ENCODE measurements at regions not wholly inside any gene's neighbourhood (a gene's known extent, or its start where the extent isn't known, plus 50 kb on each side); places are given as distances from the start of the nearest gene placed in this dataset.

DNA sequence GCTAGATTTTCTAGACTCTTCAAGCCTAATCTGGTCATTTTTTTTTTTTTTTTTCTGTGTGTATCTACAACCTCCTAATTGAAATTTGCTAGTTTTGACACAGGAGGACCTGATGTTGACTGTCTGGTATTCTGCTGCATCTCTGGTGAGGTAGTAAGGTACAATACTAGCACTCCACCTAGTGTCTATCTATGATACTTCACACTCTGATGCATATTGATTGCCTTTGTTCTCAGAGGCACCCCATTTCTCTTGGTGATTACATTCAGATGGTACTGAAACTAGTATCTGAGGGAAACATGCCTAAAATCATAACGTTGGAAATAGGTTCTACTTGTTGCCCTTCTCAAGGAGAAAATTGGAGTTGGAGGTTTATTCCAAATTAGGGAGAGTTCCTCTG, 930.5 kb upstream of the NOVA1 start:
- Histone ChIP-seq H3K4me3 (ENCODE audit: low read depth in 1 of 3, low read length in 3 of 3) (no peak overlapping the region), H3K27me3 (ENCODE audit: control insufficient read depth in 3 of 3, insufficient read depth in 3 of 3, low read length in 3 of 3) (no peaks in the 10 kb centered on the region), H3K9me3 (ENCODE audit: control insufficient read depth in 2 of 2, insufficient read depth in 1 of 2, low read depth in 1 of 2, low read length in 1 of 2) (no peaks in the 10 kb centered on the region), H3K36me3 (ENCODE audit: control insufficient read depth in 3 of 3, insufficient read depth in 2 of 3, low read depth in 1 of 3, low read length in 3 of 3) (no peaks in the 10 kb centered on the region), H3K27ac (ENCODE audit: low read depth in 1 of 3, low read length in 2 of 3) (no peak overlapping the region), H3K4me1 (ENCODE audit: control insufficient read depth in 3 of 3, insufficient read depth in 2 of 3, low read depth in 1 of 3, low read length in 2 of 3) (no peaks in the 10 kb centered on the region)
- FAIRE-seq (no peak), DNase-seq (peak; percentile 16 to 43)
- WGBS, 3 donors: 0 to 10% (median 9%) methylated on average over 1 of the region's 1 CpG

DNA sequence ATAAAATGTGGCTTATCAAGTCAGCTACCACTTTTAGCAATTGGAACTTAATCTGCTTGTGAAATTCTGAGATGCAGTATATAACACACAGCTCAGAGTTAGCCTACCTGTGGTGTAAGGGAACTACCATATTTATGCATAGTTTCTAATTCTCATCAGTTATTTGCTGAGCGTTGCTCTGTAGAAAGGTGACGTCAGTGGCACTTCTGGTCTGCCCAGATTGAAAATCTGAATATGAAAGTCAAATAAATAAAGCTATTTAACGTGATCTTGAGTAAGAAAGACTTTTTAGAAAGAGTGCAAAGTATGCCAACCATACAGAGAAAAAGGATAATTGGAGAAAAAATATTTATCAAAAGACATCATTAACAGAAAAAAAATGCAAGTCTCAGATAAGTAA, 938.9 kb upstream of the NOVA1 start:
- Histone ChIP-seq H3K4me3 (ENCODE audit: low read depth in 1 of 3, low read length in 3 of 3) (no peak overlapping the region), H3K27me3 (ENCODE audit: control insufficient read depth in 3 of 3, insufficient read depth in 3 of 3, low read length in 3 of 3) (no peaks in the 10 kb centered on the region), H3K36me3 (ENCODE audit: control insufficient read depth in 3 of 3, insufficient read depth in 2 of 3, low read depth in 1 of 3, low read length in 3 of 3) (no peaks in the 10 kb centered on the region), H3K27ac (ENCODE audit: low read depth in 1 of 3, low read length in 2 of 3) (no peak overlapping the region), H3K4me1 (ENCODE audit: control insufficient read depth in 3 of 3, insufficient read depth in 2 of 3, low read depth in 1 of 3, low read length in 2 of 3) (no peaks in the 10 kb centered on the region), H3K9me3 (ENCODE audit: control insufficient read depth in 2 of 2, insufficient read depth in 1 of 2, low read depth in 1 of 2, low read length in 1 of 2) (peaks cover 2 to 5% of the 10 kb centered on the region in 2 donors)
- FAIRE-seq: no peak
- no peak for DNase-seq
- WGBS, 3 donors: 69 to 74% (median 74%) methylated on average over 3 of the region's 3 CpGs

DNA sequence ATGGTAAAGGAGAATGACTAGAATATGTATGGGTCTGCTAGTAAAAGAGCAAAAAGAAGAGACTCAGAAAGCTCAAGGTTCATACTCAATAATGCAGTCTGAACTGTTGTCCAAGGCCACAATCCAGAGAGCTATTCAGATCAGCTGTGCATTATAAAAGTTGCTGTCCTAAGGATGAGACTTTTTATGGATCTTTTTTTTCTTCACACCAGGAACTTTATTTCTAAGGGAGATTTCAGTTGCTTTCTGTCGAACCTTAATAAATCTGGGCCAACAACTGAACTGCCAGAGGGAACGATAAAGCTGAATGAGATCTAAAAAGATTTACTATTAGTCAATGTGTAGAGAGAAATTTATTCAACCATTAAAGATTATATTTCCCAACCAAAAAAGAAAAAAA, 948.3 kb upstream of the NOVA1 start:
- WGBS, 3 donors: 81 to 85% (median 82%) methylated on average over 2 of the region's 2 CpGs
- no peak for DNase-seq
- Histone ChIP-seq H3K4me1 (ENCODE audit: control insufficient read depth in 3 of 3, insufficient read depth in 2 of 3, low read depth in 1 of 3, low read length in 2 of 3) (no peaks in the 10 kb centered on the region), H3K4me3 (ENCODE audit: low read depth in 1 of 3, low read length in 3 of 3) (no peak overlapping the region), H3K36me3 (ENCODE audit: control insufficient read depth in 3 of 3, insufficient read depth in 2 of 3, low read depth in 1 of 3, low read length in 3 of 3) (no peaks in the 10 kb centered on the region), H3K9me3 (ENCODE audit: control insufficient read depth in 2 of 2, insufficient read depth in 1 of 2, low read depth in 1 of 2, low read length in 1 of 2) (peaks cover 0 to 5% of the 10 kb centered on the region in 2 donors), H3K27me3 (ENCODE audit: control insufficient read depth in 3 of 3, insufficient read depth in 3 of 3, low read length in 3 of 3) (no peaks in the 10 kb centered on the region), H3K27ac (ENCODE audit: low read depth in 1 of 3, low read length in 2 of 3) (no peak overlapping the region)
- FAIRE-seq: no peak

DNA sequence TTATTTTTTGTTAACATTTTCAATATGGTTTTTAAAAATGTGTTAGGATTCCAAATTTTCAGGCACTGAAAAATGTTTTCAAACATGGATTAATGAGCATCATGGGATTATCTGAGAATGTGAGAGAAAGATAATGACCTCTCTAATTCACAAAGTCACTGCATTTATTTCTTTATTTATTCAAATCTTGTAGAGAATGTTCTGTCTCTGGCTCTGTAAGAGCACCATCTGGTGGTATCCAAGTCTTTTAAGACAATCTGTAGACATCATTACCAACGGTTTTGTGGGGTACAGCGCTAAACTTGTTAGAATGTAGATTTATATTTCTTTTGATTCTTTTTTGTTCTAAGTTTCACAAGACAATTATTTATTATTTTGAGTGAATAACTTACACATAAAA, 956.0 kb upstream of the NOVA1 start:
- Histone ChIP-seq H3K27ac (ENCODE audit: low read depth in 1 of 3, low read length in 2 of 3) (no peak overlapping the region), H3K36me3 (ENCODE audit: control insufficient read depth in 3 of 3, insufficient read depth in 2 of 3, low read depth in 1 of 3, low read length in 3 of 3) (no peaks in the 10 kb centered on the region), H3K4me3 (ENCODE audit: low read depth in 1 of 3, low read length in 3 of 3) (no peak overlapping the region), H3K27me3 (ENCODE audit: control insufficient read depth in 3 of 3, insufficient read depth in 3 of 3, low read length in 3 of 3) (no peaks in the 10 kb centered on the region), H3K4me1 (ENCODE audit: control insufficient read depth in 3 of 3, insufficient read depth in 2 of 3, low read depth in 1 of 3, low read length in 2 of 3) (no peaks in the 10 kb centered on the region), H3K9me3 (ENCODE audit: control insufficient read depth in 2 of 2, insufficient read depth in 1 of 2, low read depth in 1 of 2, low read length in 1 of 2) (peaks cover 0 to 3% of the 10 kb centered on the region in 2 donors)
- FAIRE-seq: no peak
- 46 to 62% (median 46%) methylated on average over 2 of the region's 2 CpGs for WGBS, 3 donors
- no peak for DNase-seq

DNA sequence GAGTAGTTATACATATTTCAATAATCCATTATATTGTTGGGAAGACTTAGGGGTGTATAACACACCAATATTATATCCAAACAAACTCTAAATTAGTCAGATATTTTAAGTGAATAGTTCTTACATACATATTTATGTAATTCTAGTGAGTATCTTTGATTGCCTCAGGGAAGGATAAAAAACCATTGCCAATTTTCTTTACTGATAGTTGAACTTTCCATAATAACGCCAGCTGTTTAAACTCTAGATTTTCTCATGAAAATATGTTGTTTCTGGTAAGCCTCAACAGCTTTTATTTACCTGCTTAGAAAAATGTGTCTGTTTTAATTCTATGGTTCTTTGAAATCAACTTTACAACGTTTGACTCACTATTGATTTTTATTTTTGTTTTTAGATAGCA, 959.6 kb upstream of the NOVA1 start:
- FAIRE-seq: no peak
- no peak for DNase-seq
- Histone ChIP-seq H3K36me3 (ENCODE audit: control insufficient read depth in 3 of 3, insufficient read depth in 2 of 3, low read depth in 1 of 3, low read length in 3 of 3) (no peaks in the 10 kb centered on the region), H3K4me3 (ENCODE audit: low read depth in 1 of 3, low read length in 3 of 3) (no peak overlapping the region), H3K27me3 (ENCODE audit: control insufficient read depth in 3 of 3, insufficient read depth in 3 of 3, low read length in 3 of 3) (no peaks in the 10 kb centered on the region), H3K9me3 (ENCODE audit: control insufficient read depth in 2 of 2, insufficient read depth in 1 of 2, low read depth in 1 of 2, low read length in 1 of 2) (no peaks in the 10 kb centered on the region), H3K4me1 (ENCODE audit: control insufficient read depth in 3 of 3, insufficient read depth in 2 of 3, low read depth in 1 of 3, low read length in 2 of 3) (no peaks in the 10 kb centered on the region), H3K27ac (ENCODE audit: low read depth in 1 of 3, low read length in 2 of 3) (no peak overlapping the region)
- WGBS, 3 donors: 41 to 53% (median 41%) methylated on average over 2 of the region's 2 CpGs

DNA sequence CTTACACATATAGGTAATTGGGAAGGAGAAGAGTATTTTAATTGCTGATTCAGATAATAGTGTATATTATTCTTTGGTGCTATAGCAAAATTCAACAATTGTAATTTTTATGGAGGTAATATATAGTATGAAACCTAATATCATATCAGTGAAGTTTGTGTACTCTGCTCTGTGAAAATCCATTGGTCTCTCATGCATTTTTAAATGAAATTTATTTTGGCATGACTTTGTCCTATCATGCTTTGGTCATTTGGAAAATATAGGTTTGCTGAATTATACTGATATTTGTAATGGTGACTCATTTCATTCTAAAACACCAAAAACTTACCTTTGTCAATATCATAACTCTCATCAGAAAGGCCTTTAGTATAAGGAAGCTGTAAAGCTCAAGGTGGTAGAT, 962.0 kb upstream of the NOVA1 start:
- Histone ChIP-seq H3K4me1 (ENCODE audit: control insufficient read depth in 3 of 3, insufficient read depth in 2 of 3, low read depth in 1 of 3, low read length in 2 of 3) (no peaks in the 10 kb centered on the region), H3K4me3 (ENCODE audit: low read depth in 1 of 3, low read length in 3 of 3) (no peak overlapping the region), H3K27me3 (ENCODE audit: control insufficient read depth in 3 of 3, insufficient read depth in 3 of 3, low read length in 3 of 3) (no peaks in the 10 kb centered on the region), H3K9me3 (ENCODE audit: control insufficient read depth in 2 of 2, insufficient read depth in 1 of 2, low read depth in 1 of 2, low read length in 1 of 2) (no peaks in the 10 kb centered on the region), H3K27ac (ENCODE audit: low read depth in 1 of 3, low read length in 2 of 3) (no peak overlapping the region), H3K36me3 (ENCODE audit: control insufficient read depth in 3 of 3, insufficient read depth in 2 of 3, low read depth in 1 of 3, low read length in 3 of 3) (no peaks in the 10 kb centered on the region)
- no peak for FAIRE-seq
- DNase-seq: no peak

DNA sequence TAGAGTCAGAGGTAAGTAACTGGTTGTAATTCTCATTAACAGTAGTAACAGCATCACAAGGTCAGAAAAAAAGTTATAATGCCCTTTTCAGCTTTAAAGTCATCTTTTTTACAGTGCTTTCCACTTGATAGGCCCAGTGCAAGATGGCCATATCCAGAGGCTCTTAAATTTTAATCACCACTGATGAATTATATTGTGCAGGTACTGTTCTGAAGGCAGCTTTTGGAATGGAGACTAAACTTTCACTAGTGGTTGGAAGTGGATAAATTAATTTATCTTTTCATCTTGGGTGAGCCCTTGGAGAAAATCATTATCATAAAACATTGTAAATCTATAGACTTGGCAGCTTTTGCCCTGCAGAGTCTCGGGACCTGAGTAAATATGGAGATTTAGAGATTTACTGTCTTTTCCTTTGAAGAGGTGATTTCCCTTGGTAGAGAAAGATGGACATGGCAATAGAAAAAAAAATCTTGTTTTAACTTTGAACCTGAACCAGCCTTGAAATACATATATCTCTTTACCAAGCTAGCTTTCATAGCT, 969.1 kb upstream of the NOVA1 start:
- H3K27me3 ChIP-seq (ENCODE audit: control insufficient read depth in 3 of 3, insufficient read depth in 3 of 3, low read length in 3 of 3): no peaks in the 10 kb centered on the region
- H3K9me3 ChIP-seq (ENCODE audit: control insufficient read depth in 2 of 2, insufficient read depth in 1 of 2, low read depth in 1 of 2, low read length in 1 of 2): no peaks in the 10 kb centered on the region
- H3K4me3 ChIP-seq (ENCODE audit: low read depth in 1 of 3, low read length in 3 of 3): no peak overlapping the region
- DNase-seq (no peak), FAIRE-seq (no peak)
- no peak overlapping the region for H3K27ac ChIP-seq (ENCODE audit: low read depth in 1 of 3, low read length in 2 of 3)
- no peaks in the 10 kb centered on the region for H3K4me1 ChIP-seq (ENCODE audit: control insufficient read depth in 3 of 3, insufficient read depth in 2 of 3, low read depth in 1 of 3, low read length in 2 of 3)
- WGBS, 3 donors: 17 to 36% (median 34%) methylated on average over 1 of the region's 1 CpG
- no peaks in the 10 kb centered on the region for H3K36me3 ChIP-seq (ENCODE audit: control insufficient read depth in 3 of 3, insufficient read depth in 2 of 3, low read depth in 1 of 3, low read length in 3 of 3)

DNA sequence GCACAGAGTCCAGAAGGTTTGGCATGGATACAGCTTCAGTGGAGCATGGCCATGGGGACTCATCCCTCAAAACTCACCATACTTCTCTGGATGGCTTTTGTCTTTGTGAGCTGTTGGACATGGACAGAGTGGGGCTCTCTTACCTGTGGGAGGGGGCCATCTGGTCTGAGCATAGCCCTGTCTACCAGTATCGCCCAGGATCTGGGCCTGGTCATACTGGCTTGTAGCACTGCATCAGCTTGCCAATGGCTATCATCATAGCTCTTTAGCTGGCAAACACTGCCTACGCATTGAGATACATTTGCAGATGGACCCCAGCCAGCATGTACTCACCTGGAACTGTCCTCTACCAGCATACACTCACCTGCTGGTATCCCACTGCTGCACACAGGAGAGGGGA, 975.2 kb upstream of the NOVA1 start:
- no peaks in the 10 kb centered on the region for H3K27me3 ChIP-seq (ENCODE audit: control insufficient read depth in 3 of 3, insufficient read depth in 3 of 3, low read length in 3 of 3)
- DNase-seq (no peak), FAIRE-seq (no peak)
- H3K27ac ChIP-seq (ENCODE audit: low read depth in 1 of 3, low read length in 2 of 3): no peak overlapping the region
- peaks cover 0 to 7% of the 10 kb centered on the region in 2 donors for H3K9me3 ChIP-seq (ENCODE audit: control insufficient read depth in 2 of 2, insufficient read depth in 1 of 2, low read depth in 1 of 2, low read length in 1 of 2)
- 84 to 96% (median 94%) methylated on average over 2 of the region's 2 CpGs for WGBS, 3 donors
- H3K36me3 ChIP-seq (ENCODE audit: control insufficient read depth in 3 of 3, insufficient read depth in 2 of 3, low read depth in 1 of 3, low read length in 3 of 3): no peaks in the 10 kb centered on the region
- H3K4me1 ChIP-seq (ENCODE audit: control insufficient read depth in 3 of 3, insufficient read depth in 2 of 3, low read depth in 1 of 3, low read length in 2 of 3): no peaks in the 10 kb centered on the region
- H3K4me3 ChIP-seq (ENCODE audit: low read depth in 1 of 3, low read length in 3 of 3): no peak overlapping the region

DNA sequence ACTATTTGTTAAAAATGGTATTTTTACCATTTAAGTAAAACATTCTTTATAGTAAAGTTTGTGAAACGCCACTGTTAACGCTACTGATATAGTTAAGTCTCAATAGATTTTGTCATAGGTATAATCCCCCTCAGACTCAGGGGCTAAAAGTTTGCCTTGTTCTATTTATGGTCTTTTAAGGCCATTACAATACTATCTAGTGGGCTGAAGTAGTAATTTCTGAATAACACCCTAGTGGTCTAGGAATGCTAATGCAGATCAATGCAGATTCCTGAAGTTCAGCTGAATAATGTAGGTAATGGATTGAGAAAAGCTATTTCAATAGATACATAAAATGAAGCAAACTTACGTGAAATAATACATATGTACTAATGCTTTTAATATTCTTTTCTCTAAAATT, 989.3 kb upstream of the NOVA1 start:
- FAIRE-seq (no peak), DNase-seq (no peak)
- WGBS, 3 donors: 58 to 75% (median 60%) methylated on average over 3 of the region's 3 CpGs
- Histone ChIP-seq H3K4me3 (ENCODE audit: low read depth in 1 of 3, low read length in 3 of 3) (no peak overlapping the region), H3K27me3 (ENCODE audit: control insufficient read depth in 3 of 3, insufficient read depth in 3 of 3, low read length in 3 of 3) (no peaks in the 10 kb centered on the region), H3K4me1 (ENCODE audit: control insufficient read depth in 3 of 3, insufficient read depth in 2 of 3, low read depth in 1 of 3, low read length in 2 of 3) (no peaks in the 10 kb centered on the region), H3K36me3 (ENCODE audit: control insufficient read depth in 3 of 3, insufficient read depth in 2 of 3, low read depth in 1 of 3, low read length in 3 of 3) (no peaks in the 10 kb centered on the region), H3K27ac (ENCODE audit: low read depth in 1 of 3, low read length in 2 of 3) (no peak overlapping the region), H3K9me3 (ENCODE audit: control insufficient read depth in 2 of 2, insufficient read depth in 1 of 2, low read depth in 1 of 2, low read length in 1 of 2) (peaks cover 0 to 2% of the 10 kb centered on the region in 2 donors)
